HG03442 (cell line): ENCODE measurements at regions not wholly inside any gene's neighbourhood (a gene's known extent, or its start where the extent isn't known, plus 50 kb on each side); places are given as distances from the start of the nearest gene placed in this dataset.
"Not testable (repeated sequence)": the region's sequence is repeated elsewhere in the genome, so short reads cannot be mapped to it uniquely, and the experiment has no call there.

ENCODE experiments used
- ATAC-seq: cut with Tn5 transposase; IDR thresholded peaks from one replicate; pipeline ENCODE4 v1.9.1; 2021; ENCODE audit warnings: mild to moderate bottlenecking, moderate library complexity; ENCODE audit not compliant: unreplicated experiment

DNA sequence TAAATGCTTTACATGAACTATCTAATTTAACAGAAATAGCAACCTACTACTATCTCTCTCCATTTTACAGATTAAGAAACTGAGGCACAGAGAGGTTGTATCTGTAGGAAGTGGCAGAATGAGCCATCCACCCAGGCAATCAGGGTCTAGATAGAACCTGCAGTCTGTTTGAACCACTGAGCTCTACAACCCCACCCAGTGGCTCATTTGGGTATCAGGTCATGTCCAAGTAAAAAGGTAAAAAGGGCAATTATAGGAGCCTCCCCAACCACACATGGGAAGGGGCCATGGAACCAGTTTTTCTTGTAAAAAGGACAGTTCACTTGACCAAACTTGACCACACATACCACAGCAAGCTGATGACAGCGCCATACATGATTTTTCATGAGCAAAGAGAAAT lies 92.9 kb upstream of the SGCG start:
- no peak for ATAC-seq

DNA sequence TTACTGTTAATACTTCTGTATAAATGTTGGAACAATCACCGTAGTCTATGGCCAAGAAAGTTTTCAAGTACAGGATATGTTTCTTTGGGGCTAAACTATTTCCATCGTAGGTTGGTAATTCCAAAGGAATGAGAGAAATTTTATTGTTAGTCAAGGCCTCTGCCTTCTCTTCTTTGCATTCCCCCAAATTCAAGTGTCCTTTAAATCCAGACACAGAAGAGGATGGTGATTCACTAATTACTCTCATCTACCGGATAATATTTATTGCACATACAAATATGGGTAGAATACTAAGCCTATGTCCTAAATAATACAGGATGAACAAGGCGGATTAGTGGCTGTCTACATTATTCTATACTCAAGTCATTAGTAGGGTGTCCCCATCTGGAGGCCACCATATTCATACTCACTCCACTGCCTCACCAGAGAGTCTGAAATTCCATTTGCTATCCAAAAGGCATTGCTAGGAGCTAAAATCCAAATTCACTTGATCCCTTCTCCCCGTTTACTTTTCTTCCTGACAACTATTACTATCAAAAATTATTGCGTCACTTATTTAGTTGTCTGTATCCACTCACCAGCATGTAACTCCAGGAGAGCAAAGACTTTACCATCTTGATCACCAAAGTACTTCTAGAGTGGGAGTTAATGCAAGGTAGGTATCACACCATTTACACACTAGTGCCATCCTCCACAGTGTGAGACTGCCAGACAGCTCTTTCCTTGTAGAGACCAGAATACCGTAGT lies 82.4 kb upstream of the SGCG start:
- ATAC-seq: no peak

DNA sequence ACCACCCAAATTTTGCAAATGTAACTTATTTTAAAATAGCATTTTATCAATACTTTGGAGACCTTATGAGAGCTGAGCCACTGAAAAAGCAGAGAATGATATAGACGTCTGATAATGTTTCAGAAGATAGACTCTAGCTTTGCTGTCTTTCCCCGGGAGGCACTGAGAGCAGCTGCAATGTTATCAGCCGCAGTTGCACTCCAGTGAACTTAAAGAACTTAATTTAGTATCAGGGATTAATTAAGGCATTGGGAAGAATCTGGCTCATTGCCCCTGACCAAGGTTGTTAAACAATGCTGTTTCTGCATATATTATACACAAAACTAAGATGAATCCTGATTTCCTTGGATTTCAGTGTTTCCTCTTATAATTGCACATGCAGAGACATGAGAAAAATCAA lies 75.7 kb upstream of the SGCG start:
- ATAC-seq: no peak

- ATAC-seq: no peak
Measured at GRCh38 chr13:23107665-23108064, 73.1 kb upstream of the SGCG start.

DNA sequence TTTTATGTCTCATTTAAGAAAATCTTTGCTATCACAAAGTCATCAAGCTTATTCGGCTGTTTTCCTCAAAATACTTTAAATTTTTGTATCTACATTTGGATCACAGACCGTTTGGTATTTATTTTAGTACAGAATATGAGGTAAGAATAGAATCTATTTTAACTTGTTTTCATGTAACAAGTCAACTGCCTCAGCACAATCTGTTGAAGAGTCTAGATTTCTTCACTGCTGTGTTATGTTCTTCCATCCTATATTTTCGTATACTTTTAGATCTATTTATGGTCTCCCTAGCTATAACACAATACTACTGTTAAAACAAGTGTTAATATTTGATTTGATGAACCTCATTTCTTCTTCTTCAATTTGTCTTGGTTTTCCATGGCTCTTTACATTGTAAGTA lies 61.6 kb upstream of the SGCG start:
- no peak for ATAC-seq

GRCh38 chr13:23127540-23127939 lies 53.2 kb upstream of the SGCG start:
- not testable (repeated sequence) for ATAC-seq

DNA sequence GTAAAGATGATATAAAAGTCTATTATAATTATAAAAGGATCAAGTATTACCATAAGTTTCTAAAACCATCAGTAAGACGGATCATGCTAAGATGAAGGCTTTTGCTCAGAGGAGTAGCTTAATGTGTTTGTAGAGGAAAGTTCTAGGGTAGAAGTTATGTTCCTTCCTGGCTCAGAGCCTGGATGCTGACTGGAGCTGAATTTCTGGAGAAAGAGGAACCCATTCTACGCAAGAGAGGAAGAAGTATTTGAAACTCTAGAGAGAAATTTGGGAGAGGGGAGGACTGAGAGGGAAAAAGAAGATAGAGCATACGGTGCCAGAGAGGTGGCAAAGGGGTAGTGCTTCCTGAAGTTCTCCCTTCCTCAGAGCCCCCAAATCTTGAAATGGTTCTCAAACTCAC lies 51.4 kb upstream of the SGCG start:
- no peak for ATAC-seq
